HUES48 (cell line): ENCODE measurements at regions not wholly inside any gene's neighbourhood (a gene's known extent, or its start where the extent isn't known, plus 50 kb on each side); places are given as distances from the start of the nearest gene placed in this dataset.
"Not testable (repeated sequence)": the region's sequence is repeated elsewhere in the genome, so short reads cannot be mapped to it uniquely, and the experiment has no call there.

Experiments used
- H3K27ac ChIP-seq: one replicate; pipeline ENCODE4 v1.7.0; 2013; ENCODE audit warnings: low read depth, low read length, inconsistent platforms
- H3K27me3 ChIP-seq: 2 replicates; pipeline ENCODE4 v1.6.1; 2013; ENCODE audit warnings: mild to moderate bottlenecking, low read length; ENCODE audit not compliant: control insufficient read depth, insufficient read depth
- H3K36me3 ChIP-seq: 2 replicates; pipeline ENCODE4 v1.6.1; 2013; ENCODE audit warnings: low read length; ENCODE audit not compliant: control insufficient read depth, insufficient read depth
- H3K4me1 ChIP-seq: 2 replicates; pipeline ENCODE4 v1.6.1; 2013; ENCODE audit warnings: mild to moderate bottlenecking, low read length; ENCODE audit not compliant: control insufficient read depth, insufficient read depth
- H3K4me3 ChIP-seq: 2 replicates; pipeline ENCODE4 v1.5.1; 2013; ENCODE audit warnings: mild to moderate bottlenecking, low read depth, low read length
- H3K9ac ChIP-seq: 2 replicates; pipeline ENCODE4 v1.6.1; 2013; ENCODE audit warnings: mild to moderate bottlenecking, low read depth, low read length, moderate library complexity
- H3K9me3 ChIP-seq: 2 replicates; pipeline ENCODE4 v1.6.1; 2013; ENCODE audit warnings: low read length; ENCODE audit not compliant: control insufficient read depth, insufficient read depth

- H3K27me3 ChIP-seq, H3K9me3 ChIP-seq, H3K36me3 ChIP-seq, H3K4me1 ChIP-seq, H3K27ac ChIP-seq, H3K9ac ChIP-seq, H3K4me3 ChIP-seq: not testable (repeated sequence)
Measured at GRCh38 chr1:168457296-168457695, 86.5 kb downstream of the XCL2 start.

- Histone ChIP-seq H3K4me1 (no peaks in the 10 kb centered on the region), H3K9ac (no peak overlapping the region), H3K27me3 (no peaks in the 10 kb centered on the region), H3K27ac (no peak overlapping the region), H3K36me3 (no peaks in the 10 kb centered on the region), H3K9me3 (0 out of 2 replicates have a peak, but pooled peaks cover 7% of the 10 kb centered on the region), H3K4me3 (no peak overlapping the region)
Measured at GRCh38 chr1:168455764-168456163, 88.0 kb downstream of the XCL2 start.

GRCh38 chr1:168454211-168454815 lies 89.5 kb downstream of the XCL2 start:
- Histone ChIP-seq H3K9ac (no peak overlapping the region), H3K27me3 (no peaks in the 10 kb centered on the region), H3K4me1 (no peaks in the 10 kb centered on the region), H3K9me3 (0 out of 2 replicates have a peak, but pooled peaks cover 7% of the 10 kb centered on the region), H3K36me3 (no peaks in the 10 kb centered on the region), H3K4me3 (no peak overlapping the region), H3K27ac (no peak overlapping the region)

- H3K9me3 ChIP-seq = 0 out of 2 replicates have a peak, but pooled peaks cover 7% of the 10 kb centered on the region
- no peaks in the 10 kb centered on the region for H3K4me1 ChIP-seq
- no peak overlapping the region for H3K27ac ChIP-seq
- H3K9ac ChIP-seq = no peak overlapping the region
- H3K4me3 ChIP-seq = no peak overlapping the region
- H3K36me3 ChIP-seq = no peaks in the 10 kb centered on the region
- H3K27me3 ChIP-seq = no peaks in the 10 kb centered on the region
Measured at GRCh38 chr1:168453056-168453455, 90.7 kb downstream of the XCL2 start.

GRCh38 chr1:168452329-168452728 lies 91.5 kb downstream of the XCL2 start:
- Histone ChIP-seq H3K4me3 (no peak overlapping the region), H3K9me3 (0 out of 2 replicates have a peak, but pooled peaks cover 7% of the 10 kb centered on the region), H3K27me3 (no peaks in the 10 kb centered on the region), H3K36me3 (no peaks in the 10 kb centered on the region), H3K27ac (no peak overlapping the region), H3K4me1 (no peaks in the 10 kb centered on the region), H3K9ac (no peak overlapping the region)

GRCh38 chr1:168447871-168448270 lies 95.9 kb downstream of the XCL2 start:
- Histone ChIP-seq H3K36me3 (no peaks in the 10 kb centered on the region), H3K4me3 (no peak overlapping the region), H3K27me3 (no peaks in the 10 kb centered on the region), H3K4me1 (no peaks in the 10 kb centered on the region), H3K9me3 (0 out of 2 replicates have a peak, but pooled peaks cover 5% of the 10 kb centered on the region), H3K27ac (no peak overlapping the region), H3K9ac (no peak overlapping the region)

GRCh38 chr1:168446081-168446480 lies 97.7 kb downstream of the XCL2 start:
- Histone ChIP-seq H3K4me3 (no peak overlapping the region), H3K27me3 (no peaks in the 10 kb centered on the region), H3K9me3 (no peaks in the 10 kb centered on the region), H3K4me1 (no peaks in the 10 kb centered on the region), H3K36me3 (no peaks in the 10 kb centered on the region), H3K27ac (no peak overlapping the region), H3K9ac (no peak overlapping the region)

GRCh38 chr1:168443899-168444298 lies 99.9 kb downstream of the XCL2 start:
- H3K36me3 ChIP-seq = no peaks in the 10 kb centered on the region
- no peak overlapping the region for H3K27ac ChIP-seq
- no peak overlapping the region for H3K4me3 ChIP-seq
- H3K27me3 ChIP-seq = no peaks in the 10 kb centered on the region
- H3K4me1 ChIP-seq = no peaks in the 10 kb centered on the region
- no peaks in the 10 kb centered on the region for H3K9me3 ChIP-seq
- no peak overlapping the region for H3K9ac ChIP-seq

GRCh38 chr1:168443356-168443755 lies 100.4 kb downstream of the XCL2 start:
- Histone ChIP-seq H3K9me3 (no peaks in the 10 kb centered on the region), H3K27ac (no peak overlapping the region), H3K4me3 (no peak overlapping the region), H3K4me1 (no peaks in the 10 kb centered on the region), H3K27me3 (no peaks in the 10 kb centered on the region), H3K9ac (no peak overlapping the region), H3K36me3 (no peaks in the 10 kb centered on the region)

- H3K27me3 ChIP-seq = no peaks in the 10 kb centered on the region
- no peak overlapping the region for H3K4me3 ChIP-seq
- no peaks in the 10 kb centered on the region for H3K4me1 ChIP-seq
- no peaks in the 10 kb centered on the region for H3K36me3 ChIP-seq
- H3K9me3 ChIP-seq = no peaks in the 10 kb centered on the region
- no peak overlapping the region for H3K27ac ChIP-seq
- no peak overlapping the region for H3K9ac ChIP-seq
Measured at GRCh38 chr1:168442931-168443330, 100.9 kb downstream of the XCL2 start.

GRCh38 chr1:168441745-168442144 lies 102.1 kb downstream of the XCL2 start:
- no peaks in the 10 kb centered on the region for H3K4me1 ChIP-seq
- no peak overlapping the region for H3K9ac ChIP-seq
- H3K4me3 ChIP-seq = no peak overlapping the region
- no peaks in the 10 kb centered on the region for H3K27me3 ChIP-seq
- H3K27ac ChIP-seq = no peak overlapping the region
- no peaks in the 10 kb centered on the region for H3K9me3 ChIP-seq
- no peaks in the 10 kb centered on the region for H3K36me3 ChIP-seq
